Heart right ventricle (tissue), 16 donors: ENCODE measurements at regions not wholly inside any gene's neighbourhood (a gene's known extent, or its start where the extent isn't known, plus 50 kb on each side); places are given as distances from the start of the nearest gene placed in this dataset.

Experiments used
- ATAC-seq, 8 donors: fragments of 200-7000 bp; cut with Tn5 transposase; one replicate each; pipeline ENCODE4 v1.9.1; 2020; ENCODE audit warnings: mild to moderate bottlenecking in 8 of 8, moderate library complexity in 8 of 8, moderate number of reproducible peaks in 1 of 8
- DNase-seq, 2 donors: peaks; one replicate each; pipeline ENCODE4 v3.0.0-alpha.2; 2020
- H3K27ac ChIP-seq, 10 donors: fragments of 200-600 bp; sonication (generic) in 2 of 10; one replicate each; pipeline versions ENCODE4 v1.5.0 to v1.8.0; 2020 to 2022; ENCODE audit warnings: mild to moderate bottlenecking in 3 of 10
- H3K27me3 ChIP-seq, 7 donors: fragments of 200-600 bp; one replicate each; pipeline ENCODE4 v1.8.0; 2021 to 2022; ENCODE audit warnings: mild to moderate bottlenecking in 2 of 7
- H3K36me3 ChIP-seq, 9 donors: fragments of 200-600 bp; sonication (generic) in 1 of 9; one replicate each; pipeline versions ENCODE4 v1.5.0 to v1.8.0; 2020 to 2022; ENCODE audit warnings: mild to moderate bottlenecking in 2 of 9
- H3K4me1 ChIP-seq, 9 donors: fragments of 200-600 bp; sonication (generic) in 1 of 9; one replicate each; pipeline versions ENCODE4 v1.5.0 to v1.8.0; 2020 to 2022; ENCODE audit warnings: mild to moderate bottlenecking in 4 of 9
- H3K4me3 ChIP-seq, 10 donors: fragments of 200-600 bp; sonication (generic) in 2 of 10; one replicate each; pipeline versions ENCODE4 v1.5.0 to v1.8.0; 2020 to 2022; ENCODE audit warnings: mild to moderate bottlenecking in 7 of 10, moderate library complexity in 2 of 10
- H3K9me3 ChIP-seq, 11 donors: fragments of 200-600 bp in 10 of 11; sonication (generic) in 2 of 11; one replicate each; pipeline versions ENCODE4 v1.5.0 to v1.8.0; 2013 to 2022; ENCODE audit warnings: mild to moderate bottlenecking in 2 of 11, control low read depth in 1 of 11, moderate library complexity in 1 of 11
- CTCF ChIP-seq, 9 donors: fragments of 200-600 bp; sonication (generic) in 2 of 9; IDR thresholded peaks; one replicate each; pipeline versions ENCODE4 v1.5.0 to v1.8.0; 2021 to 2022; ENCODE audit warnings: antibody characterized with exemption in 9 of 9, mild to moderate bottlenecking in 5 of 9, moderate library complexity in 1 of 9
- WGBS, 2 donors: extraction: QIAGEN DNeasy Blood & Tissue Kit; methylation state at CpG; one replicate each; pipeline ENCODE4 v1.1.7; 2013; ENCODE audit warnings: inconsistent platforms in 1 of 2; 5-methylcytosine and 5-hydroxymethylcytosine counted together
- intact Hi-C, 10 donors: fragments of 100-400 bp; cut with DNase I; formaldehyde crosslinking; loops; one replicate each; pipeline versions ENCODE4 v1.11.1 to v1.14.2; 2022
- donor health status: Arrhythmogenic right ventricular cardiomyopathy.
- donor health status: ischemic (EF 13 %, LVEDD 7.1; RV severe dilation, severe dysfunction).
- donor health status: healthy with polysubstance abuse.
- donor health status: DM: no; HTN: yes; CAD: no.
- donor health status: DM: no; HTN: no; CAD: no.
- donor health status: ischemic (EF 25% LVEDD 6.9; RV normal size, moderate dysfunction).
- donor health status: ischemic (EF 25% LVEDD 5.7; RV mildly dilated, moderate dysfunction).
- donor health status: healthy.
- donor health status: DM: yes; HTN: yes; CAD: no.
- donor health status: Ischemic cardiomyopathy.
- donor health status: ischemic (EF 35%, LVEDD 5.7; RV mildly dilated, moderate dysfunction).
- donor health status: nonischemic (EF 11% LVEDD 7.7; RV severe dilation, severe dysfunction).
- donor health status: DM: yes; HTN: yes; CAD: no.
- donor health status: PGD.
- donor health status: ischemic (EF 29% LVEDD 5.4; RV normal size, mild dysfunction).
- donor health status: nonischemic (EF 23%, LVEDD 6.1; RV moderate dilation, normal function).

- no peak for DNase-seq
- intact Hi-C loops: no loop called here
- H3K9me3 ChIP-seq: no peaks in the 10 kb centered on the region
- H3K4me1 ChIP-seq: no peaks in the 10 kb centered on the region
- H3K27me3 ChIP-seq: peaks cover 0 to 44% (median 16%) of the 10 kb centered on the region in 7 donors
- 72 to 90% methylated on average over 10 of the region's 10 CpGs for WGBS, 2 donors
- no peaks in the 10 kb centered on the region for H3K36me3 ChIP-seq
- ATAC-seq: no peak
- no peak overlapping the region for H3K4me3 ChIP-seq
- no peak for TF ChIP-seq CTCF (IDR thresholded peaks at IDR 0.05)
- H3K27ac ChIP-seq: no peak overlapping the region
These were observed 118.8 kb upstream of the FRMD1 start for GRCh38 chr6:168197636-168198301.

GRCh38 chr6:168196881-168197635, 118.0 kb upstream of the FRMD1 start:
- Histone ChIP-seq H3K27me3 (peaks cover 0 to 51% (median 23%) of the 10 kb centered on the region in 7 donors), H3K4me1 (no peaks in the 10 kb centered on the region), H3K36me3 (no peaks in the 10 kb centered on the region), H3K27ac (no peak overlapping the region), H3K9me3 (no peaks in the 10 kb centered on the region), H3K4me3 (no peak overlapping the region)
- intact Hi-C loops: no loop called here
- no peak for TF ChIP-seq CTCF (IDR thresholded peaks at IDR 0.05)
- no peak for ATAC-seq
- WGBS, 2 donors: 89 to 90% methylated on average over 25 of the region's 25 CpGs
- DNase-seq: no peak

GRCh38 chr6:168196385-168196860, 117.4 kb upstream of the FRMD1 start:
- DNase-seq (no peak), ATAC-seq (no peak)
- no peaks in the 10 kb centered on the region for H3K36me3 ChIP-seq
- no peaks in the 10 kb centered on the region for H3K9me3 ChIP-seq
- H3K4me3 ChIP-seq: no peak overlapping the region
- intact Hi-C loops: no loop called here
- H3K27me3 ChIP-seq: peaks cover 0 to 49% (median 28%) of the 10 kb centered on the region in 7 donors
- H3K4me1 ChIP-seq: no peaks in the 10 kb centered on the region
- 59 to 60% methylated on average over 14 of the region's 14 CpGs for WGBS, 2 donors
- no peak for TF ChIP-seq CTCF (IDR thresholded peaks at IDR 0.05)
- no peak overlapping the region for H3K27ac ChIP-seq

- no peak overlapping the region for H3K4me3 ChIP-seq
- TF ChIP-seq CTCF (IDR thresholded peaks at IDR 0.05): no peak
- peaks cover 0 to 54% (median 28%) of the 10 kb centered on the region in 7 donors for H3K27me3 ChIP-seq
- intact Hi-C loops: no loop called here
- H3K27ac ChIP-seq: no peak overlapping the region
- no peaks in the 10 kb centered on the region for H3K36me3 ChIP-seq
- ATAC-seq (no peak), DNase-seq (no peak)
- H3K9me3 ChIP-seq: no peaks in the 10 kb centered on the region
- WGBS, 2 donors: 88 to 91% methylated on average over 10 of the region's 10 CpGs
- H3K4me1 ChIP-seq: no peaks in the 10 kb centered on the region
These were observed 116.7 kb upstream of the FRMD1 start for GRCh38 chr6:168195712-168196111.
